Coronary artery (tissue), 2 donors: ENCODE measurements at regions not wholly inside any gene's neighbourhood (a gene's known extent, or its start where the extent isn't known, plus 50 kb on each side); places are given as distances from the start of the nearest gene placed in this dataset.

Experiments used
- DNase-seq: peaks from one replicate; pipeline ENCODE4 v3.0.0-alpha.2; 2017; ENCODE audit warnings: low spot score
- H3K27ac ChIP-seq, 2 donors: fragments of 200-600 bp; sonication (generic); one replicate each; pipeline ENCODE4 v1.5.1; 2016 to 2019
- H3K4me3 ChIP-seq: fragments of 200-600 bp; sonication (generic); 2 replicates; pipeline ENCODE4 v1.5.1; 2016; ENCODE audit warnings: mild to moderate bottlenecking, moderate library complexity
- TF ChIP-seq, protein P1 (sequence below): fragments of 200-600 bp; sonication (generic); IDR thresholded peaks from one replicate; pipeline ENCODE4 v1.5.1; 2019; ENCODE audit warnings: antibody characterized with exemption

DNA sequence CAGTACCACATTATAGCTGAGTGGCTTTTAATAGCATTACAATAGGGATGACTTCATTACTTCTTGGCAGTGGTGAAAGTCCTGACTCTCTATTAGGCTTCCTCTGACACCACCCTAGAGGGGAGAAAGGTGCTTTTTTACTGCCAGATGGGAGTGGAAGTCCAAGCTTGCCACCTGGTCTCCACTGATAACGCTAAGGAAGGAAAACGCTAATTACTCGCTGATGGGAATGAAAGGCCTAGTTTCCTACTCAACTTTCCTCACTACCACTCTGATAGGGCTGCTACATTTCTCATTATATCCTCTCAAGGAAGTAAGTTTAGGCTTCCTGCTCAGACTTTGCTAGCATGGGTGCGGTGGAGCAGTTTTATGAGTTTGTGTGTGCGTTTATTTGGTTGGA lies 62.3 kb upstream of the PAGE3 start:
- no peak for DNase-seq
- no peak overlapping the region for H3K27ac ChIP-seq

DNA sequence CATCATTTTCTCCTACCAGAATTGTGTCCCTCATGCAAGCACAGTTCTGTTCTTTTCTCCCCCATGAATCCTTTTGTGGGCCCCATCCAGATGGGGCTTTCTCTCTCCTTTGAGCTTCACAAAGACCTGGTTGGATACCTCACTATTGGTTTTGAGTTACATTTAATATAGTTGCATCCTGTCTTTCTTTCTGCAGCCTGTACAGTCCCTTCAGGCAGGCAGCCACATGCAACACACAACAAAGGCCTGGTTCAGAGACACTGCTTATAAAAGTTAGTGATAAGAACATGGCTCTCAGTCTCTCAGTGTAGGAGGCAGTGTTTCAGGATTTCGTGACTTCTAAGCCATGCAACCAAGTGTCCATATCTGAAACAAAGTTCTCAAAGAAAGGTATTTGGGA lies 70.6 kb upstream of the PAGE3 start:
- no peak overlapping the region for H3K4me3 ChIP-seq
- DNase-seq = no peak
- H3K27ac ChIP-seq = no peak overlapping the region
- TF ChIP-seq, protein P1, sequence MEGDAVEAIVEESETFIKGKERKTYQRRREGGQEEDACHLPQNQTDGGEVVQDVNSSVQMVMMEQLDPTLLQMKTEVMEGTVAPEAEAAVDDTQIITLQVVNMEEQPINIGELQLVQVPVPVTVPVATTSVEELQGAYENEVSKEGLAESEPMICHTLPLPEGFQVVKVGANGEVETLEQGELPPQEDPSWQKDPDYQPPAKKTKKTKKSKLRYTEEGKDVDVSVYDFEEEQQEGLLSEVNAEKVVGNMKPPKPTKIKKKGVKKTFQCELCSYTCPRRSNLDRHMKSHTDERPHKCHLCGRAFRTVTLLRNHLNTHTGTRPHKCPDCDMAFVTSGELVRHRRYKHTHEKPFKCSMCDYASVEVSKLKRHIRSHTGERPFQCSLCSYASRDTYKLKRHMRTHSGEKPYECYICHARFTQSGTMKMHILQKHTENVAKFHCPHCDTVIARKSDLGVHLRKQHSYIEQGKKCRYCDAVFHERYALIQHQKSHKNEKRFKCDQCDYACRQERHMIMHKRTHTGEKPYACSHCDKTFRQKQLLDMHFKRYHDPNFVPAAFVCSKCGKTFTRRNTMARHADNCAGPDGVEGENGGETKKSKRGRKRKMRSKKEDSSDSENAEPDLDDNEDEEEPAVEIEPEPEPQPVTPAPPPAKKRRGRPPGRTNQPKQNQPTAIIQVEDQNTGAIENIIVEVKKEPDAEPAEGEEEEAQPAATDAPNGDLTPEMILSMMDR = no peak

More for the DNA sequence above, 62.3 kb upstream of the PAGE3 start:
- TF ChIP-seq, protein P1 = no peak
- no peak overlapping the region for H3K4me3 ChIP-seq

- Histone ChIP-seq H3K4me3 (no peak overlapping the region), H3K27ac (no peak overlapping the region)
- TF ChIP-seq, protein P1 = no peak
- no peak for DNase-seq
These were observed 71.5 kb upstream of the PAGE3 start for GRCh38 chrX:55336176-55336575.

GRCh38 chrX:55340896-55341433 lies 76.2 kb upstream of the PAGE3 start:
- H3K27ac ChIP-seq = no peak overlapping the region
- no peak for DNase-seq
- TF ChIP-seq, protein P1 = no peak
- no peak overlapping the region for H3K4me3 ChIP-seq

GRCh38 chrX:55342533-55343501 lies 78.1 kb upstream of the PAGE3 start:
- TF ChIP-seq, protein P1 = peak; percentile 20
- no peak overlapping the region for H3K27ac ChIP-seq
- DNase-seq = no peak
- no peak overlapping the region for H3K4me3 ChIP-seq

GRCh38 chrX:55356609-55357008 lies 91.9 kb upstream of the PAGE3 start:
- H3K27ac ChIP-seq = no peak overlapping the region
- DNase-seq = no peak
- TF ChIP-seq, protein P1 = no peak
- no peak overlapping the region for H3K4me3 ChIP-seq
